HUES6 (cell line): ENCODE measurements at regions not wholly inside any gene's neighbourhood (a gene's known extent, or its start where the extent isn't known, plus 50 kb on each side); places are given as distances from the start of the nearest gene placed in this dataset.

Experiments
- H3K27ac ChIP-seq: 2 replicates; pipeline ENCODE4 v1.7.0; 2013; ENCODE audit warnings: low read depth, mild to moderate bottlenecking, low read length, inconsistent platforms
- H3K27me3 ChIP-seq: 2 replicates; pipeline ENCODE4 v1.6.1; 2013; ENCODE audit warnings: low read length; ENCODE audit not compliant: control insufficient read depth, insufficient read depth
- H3K36me3 ChIP-seq: 2 replicates; pipeline ENCODE4 v1.6.1; 2013; ENCODE audit warnings: low read length; ENCODE audit not compliant: control insufficient read depth, insufficient read depth
- H3K4me1 ChIP-seq: 2 replicates; pipeline ENCODE4 v1.6.1; 2013; ENCODE audit warnings: low read length; ENCODE audit not compliant: control insufficient read depth, insufficient read depth
- H3K4me3 ChIP-seq: 2 replicates; pipeline ENCODE4 v1.5.1; 2013; ENCODE audit warnings: low read depth, low read length
- H3K9ac ChIP-seq: one replicate; pipeline ENCODE4 v1.6.1; 2013; ENCODE audit warnings: mild to moderate bottlenecking, low read length
- H3K9me3 ChIP-seq: 2 replicates; pipeline ENCODE4 v1.6.1; 2013; ENCODE audit warnings: low read depth, low read length; ENCODE audit not compliant: control insufficient read depth, insufficient read depth

DNA sequence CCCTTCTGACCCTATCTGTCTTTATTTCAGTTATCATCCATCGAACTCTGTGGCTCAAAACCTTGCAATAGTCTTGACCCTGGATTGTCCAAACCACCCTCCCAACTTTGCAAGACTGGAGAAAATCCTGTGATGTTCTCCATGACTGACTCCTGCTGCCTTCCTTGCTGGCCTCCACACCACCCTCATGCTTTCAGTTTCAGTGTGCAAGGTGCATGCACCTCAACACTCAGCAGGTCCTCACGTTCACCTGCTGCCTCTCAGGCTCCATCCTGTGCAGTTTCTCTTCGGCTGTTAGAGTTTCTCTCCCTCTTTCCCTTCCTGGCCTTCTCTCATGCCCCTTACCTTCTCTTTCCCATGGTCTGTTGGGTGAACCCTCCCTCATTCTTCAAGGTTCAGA, 59.4 kb upstream of the ASIC2 start:
- Histone ChIP-seq H3K9me3 (no peaks in the 10 kb centered on the region), H3K4me3 (no peak overlapping the region), H3K36me3 (no peaks in the 10 kb centered on the region), H3K27me3 (0 out of 2 replicates have a peak, but pooled peaks cover 3% of the 10 kb centered on the region), H3K4me1 (0 out of 2 replicates have a peak, but pooled peaks cover 4% of the 10 kb centered on the region), H3K9ac (no peak overlapping the region), H3K27ac (no peak overlapping the region)

DNA sequence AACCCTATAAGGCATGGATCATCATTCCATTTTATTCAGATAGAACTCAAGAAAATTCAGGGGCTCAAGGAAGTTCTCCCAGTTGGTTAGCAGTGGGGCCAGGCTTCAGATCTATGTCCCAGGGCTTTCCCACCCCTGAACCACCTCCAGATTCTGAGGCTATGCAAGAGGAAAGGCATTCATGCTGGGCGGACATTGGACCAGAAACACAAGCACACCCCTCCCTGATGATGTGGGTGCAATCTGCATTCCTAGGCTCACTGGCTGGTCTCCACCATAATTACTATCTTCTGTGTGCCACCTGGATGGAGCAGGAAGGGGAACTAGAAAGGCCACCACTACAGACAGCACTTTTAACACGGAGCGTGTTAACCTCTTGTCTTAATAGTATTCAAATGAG, 63.2 kb upstream of the ASIC2 start:
- Histone ChIP-seq H3K27me3 (0 out of 2 replicates have a peak, but pooled peaks cover 2% of the 10 kb centered on the region), H3K4me1 (0 out of 2 replicates have a peak, but pooled peaks cover 4% of the 10 kb centered on the region), H3K9me3 (no peaks in the 10 kb centered on the region), H3K4me3 (no peak overlapping the region), H3K9ac (no peak overlapping the region), H3K36me3 (no peaks in the 10 kb centered on the region), H3K27ac (no peak overlapping the region)

DNA sequence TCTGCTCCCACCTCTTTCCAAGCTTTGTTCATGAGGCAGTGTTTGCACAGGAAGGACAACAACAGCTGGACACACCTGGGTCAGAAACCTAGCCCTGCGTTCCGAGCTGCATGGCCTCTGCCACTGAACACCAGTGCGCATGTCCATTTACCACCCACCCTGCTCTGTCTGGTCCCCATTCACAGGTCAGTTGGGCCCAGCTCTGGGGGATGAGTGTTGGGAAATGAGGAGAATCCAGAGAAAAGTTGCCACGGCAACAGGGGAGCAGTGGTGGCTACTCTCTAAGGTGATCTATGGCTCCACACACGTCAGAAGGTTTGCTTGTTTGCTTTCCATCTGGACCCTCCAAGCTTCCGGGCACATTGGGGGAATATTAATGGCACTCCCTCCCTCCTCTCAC, 70.4 kb upstream of the ASIC2 start:
- Histone ChIP-seq H3K9ac (no peak overlapping the region), H3K36me3 (no peaks in the 10 kb centered on the region)

DNA sequence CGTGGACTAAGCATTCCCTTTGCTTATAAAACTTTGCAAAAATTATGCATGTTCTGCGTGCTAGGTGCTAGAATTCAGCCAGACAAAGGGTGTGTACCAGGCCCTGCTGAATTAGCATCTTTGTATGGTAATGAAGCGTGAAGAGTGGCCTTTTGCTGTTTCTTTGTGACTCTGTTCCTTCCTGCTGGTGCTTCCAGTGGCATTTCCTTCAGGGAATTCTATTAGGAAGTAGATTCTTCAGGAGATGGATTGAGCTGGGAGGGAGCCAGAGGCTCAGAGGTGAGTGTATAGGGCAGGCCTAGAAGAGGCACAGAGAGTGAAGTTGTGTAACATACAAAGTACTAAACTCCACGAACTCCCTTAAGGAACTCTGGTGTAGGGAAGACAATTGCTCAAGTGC, 73.9 kb upstream of the ASIC2 start:
- no peak overlapping the region for H3K9ac ChIP-seq
- no peak overlapping the region for H3K27ac ChIP-seq
- peaks cover 35% of the 10 kb centered on the region for H3K4me1 ChIP-seq
- H3K27me3 ChIP-seq = no peaks in the 10 kb centered on the region
- H3K9me3 ChIP-seq = no peaks in the 10 kb centered on the region
- no peaks in the 10 kb centered on the region for H3K36me3 ChIP-seq
- no peak overlapping the region for H3K4me3 ChIP-seq

More for the DNA sequence above, 70.4 kb upstream of the ASIC2 start:
- peaks cover 16% of the 10 kb centered on the region for H3K4me1 ChIP-seq
- H3K4me3 ChIP-seq = no peak overlapping the region
- H3K27ac ChIP-seq = no peak overlapping the region
- no peaks in the 10 kb centered on the region for H3K9me3 ChIP-seq
- no peaks in the 10 kb centered on the region for H3K27me3 ChIP-seq

DNA sequence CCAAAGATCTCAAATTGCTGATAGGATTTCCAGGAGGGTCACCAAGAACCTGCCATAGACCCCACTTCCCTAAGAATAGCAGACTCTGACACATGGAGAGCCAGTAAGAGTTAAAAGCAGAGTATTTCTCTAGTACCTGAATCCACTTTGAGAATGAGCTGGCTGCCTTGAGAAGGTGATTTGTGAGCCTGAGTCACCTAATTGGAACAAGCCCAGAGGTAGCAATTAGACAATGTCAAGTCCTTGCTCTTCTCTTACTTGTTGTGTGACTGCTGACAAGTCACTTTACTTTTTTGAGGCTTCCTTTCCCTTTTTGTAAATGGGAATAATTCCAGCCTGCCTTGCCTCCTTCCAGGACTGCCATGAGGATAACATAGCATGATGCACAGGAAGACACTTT, 76.1 kb upstream of the ASIC2 start:
- Histone ChIP-seq H3K27me3 (no peaks in the 10 kb centered on the region), H3K27ac (no peak overlapping the region), H3K9me3 (no peaks in the 10 kb centered on the region), H3K36me3 (no peaks in the 10 kb centered on the region), H3K4me1 (peaks cover 24% of the 10 kb centered on the region), H3K4me3 (no peak overlapping the region), H3K9ac (no peak overlapping the region)

DNA sequence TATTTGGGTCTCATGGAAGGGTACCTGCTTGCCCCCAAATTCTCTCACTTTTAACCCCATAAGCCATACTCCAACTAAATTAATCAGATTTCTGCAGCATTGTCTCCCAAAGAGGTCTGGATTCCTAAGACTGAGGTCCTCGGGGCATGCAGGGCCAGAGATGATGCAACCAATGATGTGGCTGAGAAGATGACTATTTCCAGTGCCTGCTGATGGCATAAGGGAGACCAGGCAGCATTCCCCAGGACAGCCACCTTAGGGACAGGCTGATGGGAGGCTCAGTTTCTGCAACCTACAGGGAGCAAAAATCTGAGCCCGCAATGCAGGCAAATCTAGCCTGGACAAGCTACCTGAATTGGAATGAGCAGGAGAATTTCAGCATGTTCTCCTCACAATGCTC, 76.8 kb upstream of the ASIC2 start:
- Histone ChIP-seq H3K4me3 (no peak overlapping the region), H3K36me3 (no peaks in the 10 kb centered on the region), H3K9me3 (no peaks in the 10 kb centered on the region), H3K9ac (no peak overlapping the region), H3K4me1 (peaks cover 24% of the 10 kb centered on the region), H3K27ac (peak overlapping the region; percentile 4; the same call in 1 of the 2 replicates), H3K27me3 (no peaks in the 10 kb centered on the region)

DNA sequence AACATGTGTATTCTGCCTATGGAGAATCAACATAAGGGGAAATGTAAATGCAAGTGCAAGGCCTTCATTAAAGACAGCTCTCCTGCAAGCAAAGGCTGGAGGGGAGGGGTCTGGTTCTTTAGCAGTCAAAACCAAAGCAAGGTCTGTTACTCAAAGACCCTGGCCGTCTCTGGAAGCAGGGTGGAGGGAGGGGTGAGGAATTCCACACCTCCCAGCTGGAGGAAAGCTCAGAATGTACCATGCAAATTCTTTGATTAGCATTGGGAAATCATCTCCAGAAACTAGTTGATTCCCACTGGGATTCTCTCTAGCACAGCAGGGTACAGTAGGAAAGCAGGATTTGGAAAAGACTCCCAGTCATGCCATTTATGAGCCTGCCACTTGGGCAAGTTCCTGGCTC, 77.3 kb upstream of the ASIC2 start:
- Histone ChIP-seq H3K27ac (peak overlapping the region; percentile 4; the same call in 1 of the 2 replicates), H3K27me3 (no peaks in the 10 kb centered on the region), H3K36me3 (no peaks in the 10 kb centered on the region), H3K4me3 (no peak overlapping the region), H3K9me3 (no peaks in the 10 kb centered on the region), H3K9ac (no peak overlapping the region), H3K4me1 (peaks cover 24% of the 10 kb centered on the region)

DNA sequence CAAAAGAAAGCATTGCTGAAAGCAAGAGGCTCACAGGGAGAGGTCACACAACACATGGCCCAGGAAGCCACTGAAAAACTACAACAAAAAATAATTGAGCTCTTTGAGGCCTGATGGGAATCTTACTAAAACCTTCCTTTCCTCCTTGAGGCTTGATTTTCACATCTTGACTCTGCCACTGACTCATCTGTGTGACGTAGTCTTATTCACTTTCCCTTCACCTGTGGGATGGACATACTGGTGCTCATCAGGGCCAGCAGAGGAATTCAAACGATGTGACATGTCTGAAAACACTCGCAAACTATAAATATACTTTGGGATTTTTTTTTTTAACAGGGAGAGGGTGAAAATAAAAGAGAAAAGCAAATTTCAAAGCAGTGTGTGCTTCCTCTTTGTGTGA, 78.3 kb upstream of the ASIC2 start:
- no peaks in the 10 kb centered on the region for H3K36me3 ChIP-seq
- H3K27ac ChIP-seq = no peak overlapping the region
- H3K27me3 ChIP-seq = no peaks in the 10 kb centered on the region
- H3K4me3 ChIP-seq = no peak overlapping the region
- peaks cover 24% of the 10 kb centered on the region for H3K4me1 ChIP-seq
- no peaks in the 10 kb centered on the region for H3K9me3 ChIP-seq
- H3K9ac ChIP-seq = no peak overlapping the region

DNA sequence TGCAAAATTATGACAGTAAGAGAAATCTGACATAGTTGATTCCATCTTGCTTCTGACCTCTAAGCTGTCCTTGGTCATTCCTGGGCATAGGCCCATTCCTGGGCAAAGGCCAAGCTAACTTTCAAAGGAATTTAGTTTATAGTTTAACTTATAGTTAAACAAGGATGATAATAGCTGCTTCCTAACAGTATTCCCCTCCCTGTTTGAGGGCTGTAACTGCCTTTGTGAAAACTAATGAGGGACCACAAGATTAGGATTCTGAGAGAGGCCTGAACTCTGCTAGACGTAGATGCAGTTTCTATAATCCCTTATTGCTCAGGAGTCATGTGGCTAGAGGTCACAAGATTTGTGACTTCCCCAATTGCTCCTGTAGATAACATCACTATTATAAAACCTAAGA, 80.2 kb upstream of the ASIC2 start:
- H3K4me3 ChIP-seq = no peak overlapping the region
- H3K9ac ChIP-seq = no peak overlapping the region
- H3K27ac ChIP-seq = no peak overlapping the region
- no peaks in the 10 kb centered on the region for H3K27me3 ChIP-seq
- peaks cover 24% of the 10 kb centered on the region for H3K4me1 ChIP-seq
- no peaks in the 10 kb centered on the region for H3K36me3 ChIP-seq
- H3K9me3 ChIP-seq = no peaks in the 10 kb centered on the region

DNA sequence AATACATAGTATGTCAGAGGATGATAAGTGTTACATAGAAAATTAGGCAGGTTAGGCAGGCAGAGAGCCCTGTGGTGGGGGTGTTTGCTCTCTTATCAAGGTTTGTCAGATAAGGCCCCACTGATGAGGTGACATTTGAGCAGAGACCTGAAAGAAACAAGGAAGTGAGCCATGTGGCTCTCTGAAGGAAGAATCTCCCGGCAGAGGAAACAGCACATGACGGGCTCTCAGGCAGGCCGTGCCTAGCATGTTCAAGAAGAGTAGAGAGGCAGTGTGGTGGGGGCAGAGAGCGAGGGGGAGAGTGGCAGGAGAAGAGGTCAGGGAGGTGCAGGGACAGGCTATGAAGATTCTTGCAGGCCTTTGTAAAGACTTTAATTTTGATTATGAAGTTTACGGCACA, 82.0 kb upstream of the ASIC2 start:
- H3K27ac ChIP-seq = no peak overlapping the region
- no peak overlapping the region for H3K9ac ChIP-seq
- no peaks in the 10 kb centered on the region for H3K36me3 ChIP-seq
- no peaks in the 10 kb centered on the region for H3K27me3 ChIP-seq
- H3K4me1 ChIP-seq = peaks cover 16% of the 10 kb centered on the region
- H3K9me3 ChIP-seq = no peaks in the 10 kb centered on the region
- H3K4me3 ChIP-seq = no peak overlapping the region

DNA sequence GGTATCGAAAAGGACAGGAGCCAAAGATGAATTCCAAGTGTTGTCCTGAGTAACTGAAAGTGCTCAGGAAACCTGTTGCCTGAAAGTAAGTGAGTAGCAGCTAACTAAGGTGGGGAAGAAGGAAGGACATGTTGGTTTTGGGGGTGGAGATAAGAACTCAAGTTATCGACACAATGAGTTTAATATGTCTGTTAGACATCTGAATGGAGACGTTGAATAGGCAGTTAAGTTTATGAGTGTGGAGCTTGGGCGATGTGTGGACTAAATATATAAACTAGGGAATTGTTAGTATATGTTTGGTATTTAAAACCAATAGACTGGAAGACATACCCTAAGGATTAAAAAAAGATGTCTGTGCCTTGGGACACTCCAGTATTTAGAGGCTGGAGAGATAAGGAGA, 82.7 kb upstream of the ASIC2 start:
- H3K27me3 ChIP-seq = no peaks in the 10 kb centered on the region
- no peak overlapping the region for H3K27ac ChIP-seq
- H3K36me3 ChIP-seq = no peaks in the 10 kb centered on the region
- H3K4me3 ChIP-seq = no peak overlapping the region
- H3K9me3 ChIP-seq = no peaks in the 10 kb centered on the region
- no peak overlapping the region for H3K9ac ChIP-seq
- H3K4me1 ChIP-seq = peaks cover 15% of the 10 kb centered on the region
